H1 (cell line): ENCODE measurements at regions not wholly inside any gene's neighbourhood (a gene's known extent, or its start where the extent isn't known, plus 50 kb on each side); places are given as distances from the start of the nearest gene placed in this dataset.

Experiments
- ATF3 ChIP-seq: IDR thresholded peaks from 2 replicates; pipeline ENCODE4 v1.6.1; 2011; ENCODE audit warnings: low read depth, mild to moderate bottlenecking, low read length; ENCODE audit not compliant: insufficient read depth
- BACH1 ChIP-seq: IDR thresholded peaks from 2 replicates; pipeline ENCODE4 v1.6.1; 2012; ENCODE audit warnings: low read length, improper control_type of control experiment
- BCL11A ChIP-seq, 2 experiments: IDR thresholded peaks; one replicate each; pipeline ENCODE4 v1.6.1; 2011; ENCODE audit warnings: low read depth in 2 of 2, low read length in 2 of 2, mild to moderate bottlenecking in 2 of 2
- CHD2 ChIP-seq: IDR thresholded peaks from 2 replicates; pipeline ENCODE4 v1.6.1; 2012; ENCODE audit warnings: low read length, improper control_type of control experiment
- CHD7 ChIP-seq: fragments of 300-600 bp; sonication (generic); IDR thresholded peaks from 2 replicates; pipeline ENCODE4 v1.7.1; 2012; ENCODE audit warnings: low read length, moderate library complexity, mild to moderate bottlenecking, inconsistent platforms; ENCODE audit not compliant: insufficient replicate concordance
- CREB1 ChIP-seq: IDR thresholded peaks from 2 replicates; pipeline ENCODE4 v1.6.1; 2012; ENCODE audit warnings: inconsistent platforms
- POLR2A ChIP-seq, 2 experiments: IDR thresholded peaks; 1 replicate in 1 of 2; 2 replicates in 1 of 2; pipeline ENCODE4 v1.6.1; 2011; ENCODE audit warnings: low read depth in 2 of 2, low read length in 2 of 2, mild to moderate bottlenecking in 2 of 2; ENCODE audit errors: control extremely low read depth in 1 of 2
- POLR2AphosphoS5 ChIP-seq: IDR thresholded peaks from 2 replicates; pipeline ENCODE4 v1.6.1; 2011; ENCODE audit warnings: low read depth, low read length
- ZNF274 ChIP-seq: IDR thresholded peaks from 2 replicates; pipeline ENCODE4 v1.7.0; 2012; ENCODE audit warnings: low read length, borderline replicate concordance; ENCODE audit errors: extremely low read depth

GRCh38 chr14:99073431-99073830, 198.6 kb downstream of the BCL11B start (continued):
- TF ChIP-seq CHD7 (no peak), BACH1 (no peak), POLR2AphosphoS5 (no peak), POLR2A (IDR thresholded peaks at IDR 0.05; ENCODE audit: control extremely low read depth in 1 of 2, low read depth in 2 of 2, low read length in 2 of 2) (no peak), BCL11A (IDR thresholded peaks at IDR 0.05; ENCODE audit: low read depth in 2 of 2, low read length in 2 of 2) (no peak), CREB1 (no peak), ATF3 (no peak), ZNF274 (no peak), CHD2 (no peak)
